K562 (cell line): ENCODE measurements at regions not wholly inside any gene's neighbourhood (a gene's known extent, or its start where the extent isn't known, plus 50 kb on each side); places are given as distances from the start of the nearest gene placed in this dataset.
A peak's percentile ranks its signal among the peaks of the same experiment; 100 is the strongest.

Experiments used
- ATAC-seq: fragments of 200-7000 bp; cut with Tn5 transposase; 3 replicates; pipeline ENCODE4 v1.9.1; 2020; ENCODE audit warnings: moderate library complexity
- BruUV-seq: library from RNA; stranded (reverse); fragments of 400-500 nt; replicated peaks from 2 replicates; lab custom pipeline; 2021; lab: Mats Ljungman, UMichigan
- CTCF ChIA-PET: fragments of 300-600 bp; formaldehyde crosslinking; extraction: SDS; loops from one replicate; lab custom pipeline; 2021; ENCODE audit warnings: low intra/inter-chr PET ratio; lab: Yijun Ruan, JAX
- POLR2A ChIA-PET: fragments of 300-600, 350-650 bp; sonication (Branson Sonifier 250); formaldehyde crosslinking; extraction: SDS; loops from one replicate; lab custom pipeline; 2021; ENCODE audit warnings: antibody characterized with exemption, inconsistent platforms; lab: Yijun Ruan, JAX
- DNase-seq, 4 experiments: peaks; one replicate each; pipeline versions ENCODE4 v3.0.0 to v3.0.0-alpha.2; 2011 to 2018; ENCODE audit warnings: low spot score in 3 of 4, mixed read lengths in 3 of 4; ENCODE audit errors: extremely low read depth in 1 of 4
- FAIRE-seq: peaks from 2 replicates; lab custom pipeline; 2011; peaks lifted over from hg19 to GRCh38; lab: Jason Lieb, UNC
- H2AFZ ChIP-seq: 2 replicates; pipeline ENCODE4 v1.6.0; 2011; ENCODE audit warnings: low read depth, low read length, control low read depth, inconsistent platforms
- H3K27ac ChIP-seq: fragments of 200-600 bp; 3 replicates; pipeline ENCODE4 v1.8.0; 2011; ENCODE audit warnings: low read depth, mild to moderate bottlenecking, control low read depth, inconsistent platforms, low read length, moderate library complexity, mixed read lengths; ENCODE audit errors: extremely low read depth
- H3K27me3 ChIP-seq, 2 experiments: fragments of 300-600 bp in 1 of 2; 2 replicates in 1 of 2; 3 replicates in 1 of 2; pipeline versions ENCODE4 v1.6.0 to v1.8.0; 2011; ENCODE audit warnings: inconsistent platforms in 2 of 2, low read length in 2 of 2, mild to moderate bottlenecking in 1 of 2, mixed read lengths in 1 of 2, moderate library complexity in 1 of 2; ENCODE audit not compliant: control insufficient read depth in 2 of 2, insufficient read depth in 2 of 2
- H3K36me3 ChIP-seq: fragments of 300-600 bp; 3 replicates; pipeline ENCODE4 v1.8.0; 2011; ENCODE audit warnings: mild to moderate bottlenecking, low read length, inconsistent platforms; ENCODE audit not compliant: control insufficient read depth, insufficient read depth
- H3K4me1 ChIP-seq, 2 experiments: fragments of 200-600 bp in 1 of 2; replicated peaks in 1 of 2; 2 replicates in 1 of 2; 3 replicates in 1 of 2; pipeline versions ENCODE4 v1.5.1 to v1.8.0; 2011; ENCODE audit warnings: inconsistent platforms in 2 of 2, low read length in 2 of 2, mild to moderate bottlenecking in 1 of 2, mixed read lengths in 1 of 2, moderate library complexity in 1 of 2; ENCODE audit not compliant: control insufficient read depth in 2 of 2, insufficient read depth in 2 of 2
- H3K4me2 ChIP-seq: 2 replicates; pipeline ENCODE4 v1.6.1; 2011; ENCODE audit warnings: low read length, control low read depth, inconsistent platforms, mixed read lengths; ENCODE audit not compliant: insufficient read depth
- H3K4me3 ChIP-seq: fragments of 200-600 bp; sonication (generic), shearing (Covaris generic); 2 replicates; pipeline ENCODE4 v1.5.1; 2016; ENCODE audit warnings: control low read depth, inconsistent platforms
- H3K79me2 ChIP-seq: fragments of 200-600 bp; 3 replicates; pipeline ENCODE4 v1.8.0; 2011; ENCODE audit warnings: low read length, inconsistent platforms; ENCODE audit not compliant: control insufficient read depth, insufficient read depth
- H3K9ac ChIP-seq, 2 experiments: 2 replicates each; pipeline versions ENCODE4 v1.6.0 to v1.6.1; 2011; ENCODE audit warnings: low read depth in 2 of 2, low read length in 2 of 2, control low read depth in 1 of 2, inconsistent platforms in 1 of 2, mild to moderate bottlenecking in 1 of 2, mixed read lengths in 1 of 2; ENCODE audit not compliant: insufficient read depth in 1 of 2
- H3K9me1 ChIP-seq: one replicate; pipeline ENCODE4 v1.6.0; 2011; ENCODE audit warnings: inconsistent platforms, mild to moderate bottlenecking, low read length, moderate library complexity; ENCODE audit not compliant: control insufficient read depth, insufficient read depth
- H3K9me3 ChIP-seq: replicated peaks from 2 replicates; pipeline ENCODE4 v1.5.1; 2011; ENCODE audit warnings: low read depth, low read length, inconsistent platforms; ENCODE audit not compliant: control insufficient read depth, insufficient read depth
- H4K20me1 ChIP-seq: replicated peaks from 2 replicates; pipeline ENCODE4 v1.6.1; 2011; ENCODE audit warnings: low read length, inconsistent platforms, mixed read lengths; ENCODE audit not compliant: control insufficient read depth, insufficient read depth
- ASH1L ChIP-seq: fragments of 450-650 bp; IDR thresholded peaks from 2 replicates; pipeline ENCODE4 v1.6.1; 2018; ENCODE audit warnings: borderline replicate concordance, mild to moderate bottlenecking, low read depth; ENCODE audit not compliant: partially characterized antibody
- CHCHD3 ChIP-seq: fragments of 250-450 bp; sonication (Bioruptor Pico); IDR thresholded peaks from 2 replicates; pipeline ENCODE4 v2.1.2; 2022; ENCODE audit warnings: mild to moderate bottlenecking
- DDX20 ChIP-seq: fragments of 450-650 bp; IDR thresholded peaks from 2 replicates; pipeline ENCODE4 v1.6.1; 2016; ENCODE audit warnings: missing genetic modification characterization, low read depth, mild to moderate bottlenecking, missing compliant biosample characterization, moderate library complexity
- HDAC6 ChIP-seq: IDR thresholded peaks from 2 replicates; pipeline ENCODE4 v1.6.1; 2012; ENCODE audit warnings: low read depth, mild to moderate bottlenecking, control low read depth, inconsistent platforms, low read length, moderate library complexity
- MEIS2 ChIP-seq: fragments of 450-650 bp; IDR thresholded peaks from 2 replicates; pipeline ENCODE4 v1.6.1; 2014; ENCODE audit warnings: mild to moderate bottlenecking; ENCODE audit not compliant: partially characterized antibody
- NFE2L1 ChIP-seq: fragments of 450-650 bp; IDR thresholded peaks from 2 replicates; pipeline ENCODE4 v1.6.1; 2016; ENCODE audit warnings: missing genetic modification characterization, low read depth, mild to moderate bottlenecking, missing compliant biosample characterization, moderate library complexity, borderline replicate concordance
- NUFIP1 ChIP-seq: fragments of 450-650 bp; IDR thresholded peaks from 2 replicates; pipeline ENCODE4 v1.6.1; 2018; ENCODE audit not compliant: partially characterized antibody
- USF1 ChIP-seq: sonication (generic); formaldehyde crosslinking; IDR thresholded peaks from 2 replicates; pipeline ENCODE4 v1.9.0; 2022; ENCODE audit warnings: mild to moderate bottlenecking, missing genetic modification reagents
- ZFP91 ChIP-seq: sonication (generic); formaldehyde crosslinking; IDR thresholded peaks from 2 replicates; pipeline ENCODE4 v1.8.0; 2022; ENCODE audit warnings: mild to moderate bottlenecking, missing genetic modification reagents
- ZNF23 ChIP-seq: fragments of 250-450 bp; sonication (Bioruptor Pico); IDR thresholded peaks from 2 replicates; pipeline ENCODE4 v1.4.0; 2020; ENCODE audit warnings: mild to moderate bottlenecking
- ZNF311 ChIP-seq: fragments of 250-450 bp; sonication (Bioruptor Pico); IDR thresholded peaks from 2 replicates; pipeline ENCODE4 v1.4.0; 2020; ENCODE audit warnings: mild to moderate bottlenecking, moderate library complexity
- ZNF766 ChIP-seq: fragments of 200-800 bp; sonication (Bioruptor generic); conservative IDR thresholded peaks from 2 replicates; pipeline ENCODE4 v1.6.1; 2016; ENCODE audit warnings: missing genetic modification characterization, missing compliant biosample characterization
- WGBS: fragments of 100-300 bp; shearing (Covaris generic); methylation state at CpG from one replicate; pipeline ENCODE4 v1.1.6; 2016; ENCODE audit warnings: low coverage, mixed read lengths; ENCODE audit not compliant: insufficient coverage; ENCODE audit errors: missing lambda C conversion rate; 5-methylcytosine and 5-hydroxymethylcytosine counted together
- in situ Hi-C: fragments of 300-500 bp; cut with MboI; formaldehyde crosslinking; loops from 4 replicates; pipeline ENCODE4 v1.15.0; 2018; ENCODE audit warnings: inconsistent platforms, mixed read lengths
- intact Hi-C: fragments of 100-400 bp; cut with micrococcal nuclease; formaldehyde crosslinking; loops from 2 replicates; pipeline ENCODE4 v1.14.2; 2022

- H3K27ac ChIP-seq, result peak overlapping the region; percentile 30; the same call in 1 of the 3 replicates
- in situ Hi-C loops, result no loop called here
- CTCF ChIA-PET, result no interaction called here
These were observed 1798.0 kb downstream of the EFNA5 start for GRCh38 chr5:105872569-105873270.

GRCh38 chr5:105868038-105868780 is 1802.5 kb downstream of the EFNA5 start:
- H3K9ac ChIP-seq, result no peak overlapping the region
- WGBS, result 0% methylated on average over 1 of the region's 1 CpG
- H3K4me3 ChIP-seq, result no peak overlapping the region
- no peak overlapping the region for H2AFZ ChIP-seq
- H3K4me2 ChIP-seq, result no peak overlapping the region
- no peaks in the 10 kb centered on the region for H3K36me3 ChIP-seq
- H4K20me1 ChIP-seq, result no peaks in the 10 kb centered on the region
- in situ Hi-C loops, result no loop called here
- ATAC-seq (0 out of 3 replicates have a peak, but pooled peaks have one; percentile 28), FAIRE-seq (no peak), DNase-seq (no peak)
- no peaks in the 10 kb centered on the region for H3K9me1 ChIP-seq
- H3K9me3 ChIP-seq, result no peaks in the 10 kb centered on the region; the same call in 1 of the 2 replicates
- ChIA-PET CTCF (no interaction called here), POLR2A (no interaction called here)
- no peaks in the 10 kb centered on the region for H3K4me1 ChIP-seq
- intact Hi-C loops, result no loop called here
- H3K79me2 ChIP-seq, result no peaks in the 10 kb centered on the region
- no peak overlapping the region for H3K27ac ChIP-seq
- no peaks in the 10 kb centered on the region for H3K27me3 ChIP-seq
- BruUV-seq, result no TSS peak
- no peak for TF ChIP-seq ZNF766 (CRISPR knock-in tag)
- no peak for TF ChIP-seq NFE2L1 (tag)
- no peak for TF ChIP-seq ZNF23
- TF ChIP-seq HDAC6, result no peak
- no peak for TF ChIP-seq CHCHD3 (CRISPR knock-in tag)
- no peak for TF ChIP-seq ASH1L
- TF ChIP-seq USF1 (CRISPR knock-in tag), result no peak
- TF ChIP-seq NUFIP1, result no peak
- TF ChIP-seq ZFP91 (CRISPR knock-in tag), result no peak
- no peak for TF ChIP-seq DDX20

More at GRCh38 chr5:105872569-105873270, 1798.0 kb downstream of the EFNA5 start:
- H2AFZ ChIP-seq, result peak overlapping the region; percentile 58
- H3K79me2 ChIP-seq, result no peaks in the 10 kb centered on the region
- TF ChIP-seq MEIS2, result peak; percentile 21
- no peak for TF ChIP-seq ZNF311 (CRISPR knock-in tag)
- WGBS, result 2% methylated on average over 15 of the region's 15 CpGs
- POLR2A ChIA-PET, result no interaction called here
- intact Hi-C loops, result no loop called here
- H3K9me1 ChIP-seq, result no peaks in the 10 kb centered on the region
- no TSS peak for BruUV-seq
- no peaks in the 10 kb centered on the region for H4K20me1 ChIP-seq
- no peaks in the 10 kb centered on the region for H3K27me3 ChIP-seq
- H3K9ac ChIP-seq, result no peak overlapping the region
- H3K4me2 ChIP-seq, result no peak overlapping the region; the same call in 1 of the 2 replicates
- ATAC-seq (no peak), FAIRE-seq (no peak), DNase-seq (no peak)
- no peaks in the 10 kb centered on the region for H3K9me3 ChIP-seq
- H3K4me3 ChIP-seq, result no peak overlapping the region; the same call in 1 of the 2 replicates
- no peaks in the 10 kb centered on the region for H3K36me3 ChIP-seq
- H3K4me1 ChIP-seq, result no peaks in the 10 kb centered on the region
